ENCODE measurements at regions not wholly inside any gene's neighbourhood (a gene's known extent, or its start where the extent isn't known, plus 50 kb on each side); places are given as distances from the start of the nearest gene placed in this dataset.

- WGBS (ENCODE audit: low lambda C conversion rate) = 29% methylated on average over 3 of the region's 3 CpGs
- CTCF ChIA-PET = interaction anchor here (0.9 to 3.0 kb wide), 3 partner anchors 50 to 70 kb away, joined by 3 to 12 read pairs (median 3); no protein-coding TSS in a partner anchor
Observed at GRCh38 chr2:55118643-55119083, 68.4 kb upstream of the RTN4 start.

DNA sequence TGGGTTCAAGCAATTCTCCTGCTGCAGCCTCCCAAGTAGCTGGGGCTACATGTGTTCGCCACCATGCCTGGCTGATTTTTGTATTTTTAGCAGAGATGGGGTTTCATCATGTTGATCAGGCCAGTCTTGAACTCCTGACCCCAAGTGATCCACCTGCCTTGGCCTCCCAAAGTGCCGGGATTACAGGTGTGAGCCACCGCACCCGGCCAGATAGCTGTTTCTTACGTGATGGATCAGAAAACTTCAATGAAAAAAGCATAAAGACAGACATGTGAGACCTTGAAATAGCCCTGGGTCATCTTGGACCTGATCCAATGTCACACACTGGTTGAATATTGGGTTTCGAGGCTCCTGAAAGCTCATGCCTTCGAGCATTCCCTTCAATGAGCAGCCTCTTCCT is 66.7 kb upstream of the RTN4 start:
- peaks cover 33 to 50% of the 10 kb centered on the region in 2 experiments for H3K4me1 ChIP-seq (ENCODE audit: control insufficient read depth in 1 of 2, insufficient read depth in 2 of 2, low read depth in 1 of 2, low read length in 1 of 2)
- ChIA-PET POLR2A (no interaction called here), CTCF (interaction anchor here (0.9 to 1.0 kb wide), 2 partner anchors 68 to 102 kb away, joined by 3 to 4 read pairs; no protein-coding TSS in a partner anchor)
- 87% methylated on average over 6 of the region's 7 CpGs for WGBS (ENCODE audit: low lambda C conversion rate)
- no peak overlapping the region for H3K4me3 ChIP-seq (ENCODE audit: low read depth in 2 of 2, low read length in 1 of 2)
- peaks cover 15% of the 10 kb centered on the region for H3F3A ChIP-seq (replicated peaks; ENCODE audit: insufficient read depth)
- H2AFZ ChIP-seq (ENCODE audit: low read depth) = no peak overlapping the region
- no peaks in the 10 kb centered on the region for H4K20me1 ChIP-seq (ENCODE audit: insufficient read depth)
- H3K9me3 ChIP-seq = no peaks in the 10 kb centered on the region
- H3K9me2 ChIP-seq = no peaks in the 10 kb centered on the region
- H3K27me3 ChIP-seq (ENCODE audit: insufficient read depth) = no peaks in the 10 kb centered on the region
- no peaks in the 10 kb centered on the region for H3K36me3 ChIP-seq (replicated peaks in 1 of 2; ENCODE audit: control insufficient read depth in 1 of 2, insufficient read depth in 2 of 2, low read length in 1 of 2)
- H3K9ac ChIP-seq = no peak overlapping the region
- H3K4me2 ChIP-seq = no peak overlapping the region
- no peak overlapping the region for H3K27ac ChIP-seq (ENCODE audit: low read depth in 2 of 2, low read length in 1 of 2)
- DNase-seq = no peak
- no peaks in the 10 kb centered on the region for H3K79me2 ChIP-seq (ENCODE audit: insufficient read depth)
- TF ChIP-seq TEAD4 (IDR thresholded peaks at IDR 0.05; ENCODE audit: borderline replicate concordance, insufficient read depth) = no peak
- no peak for TF ChIP-seq RAD21 (IDR thresholded peaks at IDR 0.05; ENCODE audit: low read length)
- no peak for TF ChIP-seq FOXJ3 (CRISPR knock-in tag; IDR thresholded peaks at IDR 0.05)
- TF ChIP-seq, protein P1, sequence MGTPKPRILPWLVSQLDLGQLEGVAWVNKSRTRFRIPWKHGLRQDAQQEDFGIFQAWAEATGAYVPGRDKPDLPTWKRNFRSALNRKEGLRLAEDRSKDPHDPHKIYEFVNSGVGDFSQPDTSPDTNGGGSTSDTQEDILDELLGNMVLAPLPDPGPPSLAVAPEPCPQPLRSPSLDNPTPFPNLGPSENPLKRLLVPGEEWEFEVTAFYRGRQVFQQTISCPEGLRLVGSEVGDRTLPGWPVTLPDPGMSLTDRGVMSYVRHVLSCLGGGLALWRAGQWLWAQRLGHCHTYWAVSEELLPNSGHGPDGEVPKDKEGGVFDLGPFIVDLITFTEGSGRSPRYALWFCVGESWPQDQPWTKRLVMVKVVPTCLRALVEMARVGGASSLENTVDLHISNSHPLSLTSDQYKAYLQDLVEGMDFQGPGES (IDR thresholded peaks at IDR 0.05; ENCODE audit: low read depth, low read length) = no peak
- TF ChIP-seq PBX3 (IDR thresholded peaks at IDR 0.05) = no peak
- no peak for TF ChIP-seq NFIC (IDR thresholded peaks at IDR 0.05; ENCODE audit: borderline replicate concordance)
- TF ChIP-seq SIN3A (IDR thresholded peaks at IDR 0.05; ENCODE audit: borderline replicate concordance, low read depth, low read length) = no peak
- no peak for TF ChIP-seq MXI1 (IDR thresholded peaks at IDR 0.05; ENCODE audit: low read depth, low read length)
- no peak for TF ChIP-seq REST (IDR thresholded peaks at IDR 0.05; ENCODE audit: low read depth, low read length)
- no peak for TF ChIP-seq MAX (IDR thresholded peaks at IDR 0.05; ENCODE audit: low read depth)

More at GRCh38 chr2:55118643-55119083, 68.4 kb upstream of the RTN4 start:
- peaks cover 15% of the 10 kb centered on the region for H3F3A ChIP-seq (replicated peaks; ENCODE audit: insufficient read depth)
- TF ChIP-seq EP300 (IDR thresholded peaks at IDR 0.05; ENCODE audit: borderline replicate concordance in 1 of 2, low read depth in 1 of 2, low read length in 1 of 2) (peak in 1 of 2 experiments; percentile 36; a peak in 1 of 4 replicates), REST (IDR thresholded peaks at IDR 0.05; ENCODE audit: low read depth, low read length) (no peak), NRF1 (IDR thresholded peaks at IDR 0.05; ENCODE audit: low read depth, low read length) (no peak), GATA2 (CRISPR knock-in tag; IDR thresholded peaks at IDR 0.05) (peak; percentile 85), MXI1 (IDR thresholded peaks at IDR 0.05; ENCODE audit: low read depth, low read length) (peak; percentile 18; the same call in 1 of the 2 replicates)
- POLR2A ChIA-PET = no interaction called here
- H4K20me1 ChIP-seq (ENCODE audit: insufficient read depth) = no peaks in the 10 kb centered on the region
- H3K27me3 ChIP-seq (ENCODE audit: insufficient read depth) = no peaks in the 10 kb centered on the region
- peaks cover 36 to 43% of the 10 kb centered on the region in 2 experiments for H3K4me1 ChIP-seq (ENCODE audit: control insufficient read depth in 1 of 2, insufficient read depth in 2 of 2, low read depth in 1 of 2, low read length in 1 of 2)
- no peaks in the 10 kb centered on the region for H3K36me3 ChIP-seq (replicated peaks in 1 of 2; ENCODE audit: control insufficient read depth in 1 of 2, insufficient read depth in 2 of 2, low read length in 1 of 2)
- no peaks in the 10 kb centered on the region for H3K9me3 ChIP-seq
- H3K27ac ChIP-seq (ENCODE audit: low read depth in 2 of 2, low read length in 1 of 2) = peak overlapping the region in 1 of 2 experiments; percentile 18; a peak in 1 of 4 replicates
- H3K4me3 ChIP-seq (ENCODE audit: low read depth in 2 of 2, low read length in 1 of 2) = no peak overlapping the region
- H3K9me2 ChIP-seq = no peaks in the 10 kb centered on the region
- H2AFZ ChIP-seq (ENCODE audit: low read depth) = no peak overlapping the region
- H3K79me2 ChIP-seq (ENCODE audit: insufficient read depth) = no peaks in the 10 kb centered on the region
- peak overlapping the region; percentile 37 for H3K4me2 ChIP-seq
- no peak for DNase-seq
- H3K9ac ChIP-seq = no peak overlapping the region

All from SK-N-SH (cell line).